ENCODE measurements at regions not wholly inside any gene's neighbourhood (a gene's known extent, or its start where the extent isn't known, plus 50 kb on each side); places are given as distances from the start of the nearest gene placed in this dataset.

- Histone ChIP-seq H3K4me3 (ENCODE audit: low read length) (no peak overlapping the region), H3K4me1 (ENCODE audit: control insufficient read depth, insufficient read depth, low read length) (peaks cover 9% of the 10 kb centered on the region), H3K27ac (ENCODE audit: low read length) (no peak overlapping the region), H3K36me3 (ENCODE audit: control insufficient read depth, insufficient read depth, low read length) (no peaks in the 10 kb centered on the region), H3K9me3 (ENCODE audit: control insufficient read depth, low read depth, low read length) (peaks cover 4% of the 10 kb centered on the region), H3K27me3 (ENCODE audit: control insufficient read depth, insufficient read depth, low read length) (no peaks in the 10 kb centered on the region)
- peak in 1 of 2 donors; percentile 23 for DNase-seq
Measured at GRCh38 chr14:44369401-44370123, 137.5 kb downstream of the FSCB start.

- Histone ChIP-seq H3K4me1 (ENCODE audit: control insufficient read depth, insufficient read depth, low read length) (no peaks in the 10 kb centered on the region), H3K27ac (ENCODE audit: low read length) (no peak overlapping the region), H3K36me3 (ENCODE audit: control insufficient read depth, insufficient read depth, low read length) (no peaks in the 10 kb centered on the region), H3K9me3 (ENCODE audit: control insufficient read depth, low read depth, low read length) (no peaks in the 10 kb centered on the region), H3K4me3 (ENCODE audit: low read length) (no peak overlapping the region), H3K27me3 (ENCODE audit: control insufficient read depth, insufficient read depth, low read length) (no peaks in the 10 kb centered on the region)
- DNase-seq: no peak
- WGBS (ENCODE audit: insufficient coverage, low lambda C conversion rate): no CpG with 5 or more reads among the region's 2 CpGs
Measured at GRCh38 chr14:44361083-44361482, 146.0 kb downstream of the FSCB start.

GRCh38 chr14:44353805-44354204 lies 153.3 kb downstream of the FSCB start:
- H3K36me3 ChIP-seq (ENCODE audit: control insufficient read depth, insufficient read depth, low read length): no peaks in the 10 kb centered on the region
- H3K27ac ChIP-seq (ENCODE audit: low read length): no peak overlapping the region
- H3K9me3 ChIP-seq (ENCODE audit: control insufficient read depth, low read depth, low read length): no peaks in the 10 kb centered on the region
- H3K27me3 ChIP-seq (ENCODE audit: control insufficient read depth, insufficient read depth, low read length): no peaks in the 10 kb centered on the region
- no peak overlapping the region for H3K4me3 ChIP-seq (ENCODE audit: low read length)
- no peaks in the 10 kb centered on the region for H3K4me1 ChIP-seq (ENCODE audit: control insufficient read depth, insufficient read depth, low read length)
- WGBS (ENCODE audit: insufficient coverage, low lambda C conversion rate): 83% methylated on average over 1 of the region's 3 CpGs
- no peak for DNase-seq

GRCh38 chr14:44352201-44352600 lies 154.9 kb downstream of the FSCB start:
- peaks cover 5% of the 10 kb centered on the region for H3K9me3 ChIP-seq (ENCODE audit: control insufficient read depth, low read depth, low read length)
- H3K27me3 ChIP-seq (ENCODE audit: control insufficient read depth, insufficient read depth, low read length): no peaks in the 10 kb centered on the region
- no peaks in the 10 kb centered on the region for H3K4me1 ChIP-seq (ENCODE audit: control insufficient read depth, insufficient read depth, low read length)
- H3K27ac ChIP-seq (ENCODE audit: low read length): no peak overlapping the region
- H3K4me3 ChIP-seq (ENCODE audit: low read length): no peak overlapping the region
- no peaks in the 10 kb centered on the region for H3K36me3 ChIP-seq (ENCODE audit: control insufficient read depth, insufficient read depth, low read length)
- no peak for DNase-seq
- no CpG with 5 or more reads among the region's 1 CpG for WGBS (ENCODE audit: insufficient coverage, low lambda C conversion rate)

- no CpG with 5 or more reads among the region's 1 CpG for WGBS (ENCODE audit: insufficient coverage, low lambda C conversion rate)
- Histone ChIP-seq H3K4me1 (ENCODE audit: control insufficient read depth, insufficient read depth, low read length) (no peaks in the 10 kb centered on the region), H3K9me3 (ENCODE audit: control insufficient read depth, low read depth, low read length) (peaks cover 7% of the 10 kb centered on the region), H3K36me3 (ENCODE audit: control insufficient read depth, insufficient read depth, low read length) (no peaks in the 10 kb centered on the region), H3K27ac (ENCODE audit: low read length) (no peak overlapping the region), H3K4me3 (ENCODE audit: low read length) (no peak overlapping the region), H3K27me3 (ENCODE audit: control insufficient read depth, insufficient read depth, low read length) (no peaks in the 10 kb centered on the region)
- no peak for DNase-seq
Measured at GRCh38 chr14:44347316-44347715, 159.8 kb downstream of the FSCB start.

GRCh38 chr14:44341116-44341515 lies 166.0 kb downstream of the FSCB start:
- no peaks in the 10 kb centered on the region for H3K9me3 ChIP-seq (ENCODE audit: control insufficient read depth, low read depth, low read length)
- no peaks in the 10 kb centered on the region for H3K36me3 ChIP-seq (ENCODE audit: control insufficient read depth, insufficient read depth, low read length)
- no peaks in the 10 kb centered on the region for H3K4me1 ChIP-seq (ENCODE audit: control insufficient read depth, insufficient read depth, low read length)
- no peak overlapping the region for H3K4me3 ChIP-seq (ENCODE audit: low read length)
- no peaks in the 10 kb centered on the region for H3K27me3 ChIP-seq (ENCODE audit: control insufficient read depth, insufficient read depth, low read length)
- WGBS (ENCODE audit: insufficient coverage, low lambda C conversion rate): 60% methylated on average over 2 of the region's 3 CpGs
- H3K27ac ChIP-seq (ENCODE audit: low read length): no peak overlapping the region
- no peak for DNase-seq

GRCh38 chr14:44339862-44340261 lies 167.2 kb downstream of the FSCB start:
- Histone ChIP-seq H3K9me3 (ENCODE audit: control insufficient read depth, low read depth, low read length) (no peaks in the 10 kb centered on the region), H3K4me1 (ENCODE audit: control insufficient read depth, insufficient read depth, low read length) (no peaks in the 10 kb centered on the region), H3K4me3 (ENCODE audit: low read length) (no peak overlapping the region), H3K27me3 (ENCODE audit: control insufficient read depth, insufficient read depth, low read length) (no peaks in the 10 kb centered on the region), H3K27ac (ENCODE audit: low read length) (no peak overlapping the region), H3K36me3 (ENCODE audit: control insufficient read depth, insufficient read depth, low read length) (no peaks in the 10 kb centered on the region)
- DNase-seq: no peak
- 88% methylated on average over 1 of the region's 1 CpG for whole genome bisulfite sequencing (ENCODE audit: insufficient coverage, low lambda C conversion rate)

GRCh38 chr14:44339231-44339630 lies 167.9 kb downstream of the FSCB start:
- Histone ChIP-seq H3K36me3 (ENCODE audit: control insufficient read depth, insufficient read depth, low read length) (no peaks in the 10 kb centered on the region), H3K4me1 (ENCODE audit: control insufficient read depth, insufficient read depth, low read length) (no peaks in the 10 kb centered on the region), H3K27me3 (ENCODE audit: control insufficient read depth, insufficient read depth, low read length) (no peaks in the 10 kb centered on the region), H3K27ac (ENCODE audit: low read length) (no peak overlapping the region), H3K4me3 (ENCODE audit: low read length) (no peak overlapping the region), H3K9me3 (ENCODE audit: control insufficient read depth, low read depth, low read length) (no peaks in the 10 kb centered on the region)
- no peak for DNase-seq

GRCh38 chr14:44317441-44317746 lies 189.7 kb downstream of the FSCB start:
- Histone ChIP-seq H3K27me3 (ENCODE audit: control insufficient read depth, insufficient read depth, low read length) (no peaks in the 10 kb centered on the region), H3K27ac (ENCODE audit: low read length) (peak overlapping the region; percentile 56), H3K36me3 (ENCODE audit: control insufficient read depth, insufficient read depth, low read length) (no peaks in the 10 kb centered on the region), H3K4me1 (ENCODE audit: control insufficient read depth, insufficient read depth, low read length) (peaks cover 7% of the 10 kb centered on the region), H3K9me3 (ENCODE audit: control insufficient read depth, low read depth, low read length) (peaks cover 4% of the 10 kb centered on the region), H3K4me3 (ENCODE audit: low read length) (no peak overlapping the region)
- peak in 1 of 2 donors; percentile 15 for DNase-seq
- no CpG with 5 or more reads among the region's 2 CpGs for WGBS (ENCODE audit: insufficient coverage, low lambda C conversion rate)

- peaks cover 7% of the 10 kb centered on the region for H3K4me1 ChIP-seq (ENCODE audit: control insufficient read depth, insufficient read depth, low read length)
- H3K27me3 ChIP-seq (ENCODE audit: control insufficient read depth, insufficient read depth, low read length): no peaks in the 10 kb centered on the region
- H3K27ac ChIP-seq (ENCODE audit: low read length): peak overlapping the region; percentile 56
- peak; percentile 60 to 83 for DNase-seq
- no peak overlapping the region for H3K4me3 ChIP-seq (ENCODE audit: low read length)
- H3K9me3 ChIP-seq (ENCODE audit: control insufficient read depth, low read depth, low read length): peaks cover 4% of the 10 kb centered on the region
- no peaks in the 10 kb centered on the region for H3K36me3 ChIP-seq (ENCODE audit: control insufficient read depth, insufficient read depth, low read length)
- 17% methylated on average over 2 of the region's 7 CpGs for WGBS (ENCODE audit: insufficient coverage, low lambda C conversion rate)
Measured at GRCh38 chr14:44316647-44317440, 190.2 kb downstream of the FSCB start.

- WGBS (ENCODE audit: insufficient coverage, low lambda C conversion rate): 100% methylated on average over 1 of the region's 1 CpG
- Histone ChIP-seq H3K9me3 (ENCODE audit: control insufficient read depth, low read depth, low read length) (no peaks in the 10 kb centered on the region), H3K4me3 (ENCODE audit: low read length) (no peak overlapping the region), H3K4me1 (ENCODE audit: control insufficient read depth, insufficient read depth, low read length) (no peaks in the 10 kb centered on the region), H3K27ac (ENCODE audit: low read length) (no peak overlapping the region), H3K36me3 (ENCODE audit: control insufficient read depth, insufficient read depth, low read length) (no peaks in the 10 kb centered on the region), H3K27me3 (ENCODE audit: control insufficient read depth, insufficient read depth, low read length) (no peaks in the 10 kb centered on the region)
- no peak for DNase-seq
Measured at GRCh38 chr14:44309331-44309730, 197.8 kb downstream of the FSCB start.

All from large intestine (tissue), 3 donors.